ENCODE measurements at regions not wholly inside any gene's neighbourhood (a gene's known extent, or its start where the extent isn't known, plus 50 kb on each side); places are given as distances from the start of the nearest gene placed in this dataset.

- TF ChIP-seq POLR2A (IDR thresholded peaks at IDR 0.05), result no peak
- TF ChIP-seq CTCF (IDR thresholded peaks at IDR 0.05 in 8 of 11, conservative IDR thresholded peaks at IDR 0.05 in 3 of 11), result no peak
These were observed 1282.2 kb downstream of the AACS start for GRCh38 chr12:126347421-126347820.
